ENCODE measurements at regions not wholly inside any gene's neighbourhood (a gene's known extent, or its start where the extent isn't known, plus 50 kb on each side); places are given as distances from the start of the nearest gene placed in this dataset.

- TF ChIP-seq CTCF (IDR thresholded peaks at IDR 0.05): no peak
- TF ChIP-seq EP300 (IDR thresholded peaks at IDR 0.05): no peak
These were observed 497.9 kb upstream of the SGO1 start for GRCh38 chr3:20683910-20684309.
